ENCODE measurements at regions not wholly inside any gene's neighbourhood (a gene's known extent, or its start where the extent isn't known, plus 50 kb on each side); places are given as distances from the start of the nearest gene placed in this dataset.

DNA sequence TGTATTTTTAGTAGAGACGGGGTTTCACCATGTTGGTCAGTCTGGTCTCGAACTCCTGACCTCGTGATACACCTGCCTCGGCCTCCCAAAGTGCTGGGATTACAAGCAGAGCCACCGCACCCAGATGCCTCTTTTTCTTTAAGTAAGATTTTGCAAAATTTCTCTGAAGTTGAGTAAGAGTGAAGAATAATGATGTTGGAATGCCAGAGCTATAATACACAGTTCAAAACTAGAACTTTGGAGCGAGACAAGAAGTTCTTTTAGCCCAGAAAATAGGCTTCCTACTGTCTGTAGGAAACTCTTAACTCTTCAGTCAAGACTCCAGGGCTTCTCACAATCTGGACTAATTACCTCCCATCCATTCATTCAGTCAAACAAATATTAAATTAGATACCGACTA lies 51.4 kb downstream of the MARCHF4 start:
- DNase-seq: no peak

DNA sequence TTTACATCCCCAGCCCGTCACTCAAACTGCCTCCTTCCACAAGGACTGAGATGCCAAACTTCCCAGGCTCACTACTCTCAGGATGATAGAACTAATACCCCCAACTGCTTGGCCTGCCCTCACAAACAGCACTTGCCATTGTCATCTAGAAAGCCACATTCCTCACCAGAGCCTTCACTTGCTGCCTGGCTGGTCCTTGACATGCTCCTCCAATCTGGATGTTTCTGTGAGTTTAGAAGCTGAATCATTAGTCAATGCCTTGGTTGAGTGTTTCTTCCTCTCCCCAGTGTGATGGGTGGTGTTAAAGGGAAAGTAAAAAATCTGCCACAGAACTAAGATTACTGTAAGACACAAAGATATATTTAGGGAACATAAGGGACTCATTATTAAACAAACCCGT lies 52.5 kb downstream of the MARCHF4 start:
- no peak for DNase-seq

DNA sequence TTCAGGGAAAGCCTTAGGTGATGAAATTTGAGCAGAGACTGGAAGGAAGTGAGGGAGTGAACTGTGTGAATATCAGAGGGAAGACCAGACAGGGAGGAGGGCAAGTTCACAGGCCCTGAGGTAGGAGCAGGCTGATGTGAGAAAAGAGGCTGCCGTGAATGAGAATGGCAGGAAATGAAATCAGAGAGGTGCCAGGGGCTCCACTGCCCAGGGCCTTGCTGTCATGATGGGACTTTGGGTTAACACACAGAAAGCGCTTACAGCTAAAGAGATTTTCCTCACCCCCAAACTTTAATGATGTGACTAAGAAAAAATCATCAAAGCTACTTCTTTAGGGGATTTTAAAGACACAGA lies 53.8 kb downstream of the MARCHF4 start:
- DNase-seq: no peak

DNA sequence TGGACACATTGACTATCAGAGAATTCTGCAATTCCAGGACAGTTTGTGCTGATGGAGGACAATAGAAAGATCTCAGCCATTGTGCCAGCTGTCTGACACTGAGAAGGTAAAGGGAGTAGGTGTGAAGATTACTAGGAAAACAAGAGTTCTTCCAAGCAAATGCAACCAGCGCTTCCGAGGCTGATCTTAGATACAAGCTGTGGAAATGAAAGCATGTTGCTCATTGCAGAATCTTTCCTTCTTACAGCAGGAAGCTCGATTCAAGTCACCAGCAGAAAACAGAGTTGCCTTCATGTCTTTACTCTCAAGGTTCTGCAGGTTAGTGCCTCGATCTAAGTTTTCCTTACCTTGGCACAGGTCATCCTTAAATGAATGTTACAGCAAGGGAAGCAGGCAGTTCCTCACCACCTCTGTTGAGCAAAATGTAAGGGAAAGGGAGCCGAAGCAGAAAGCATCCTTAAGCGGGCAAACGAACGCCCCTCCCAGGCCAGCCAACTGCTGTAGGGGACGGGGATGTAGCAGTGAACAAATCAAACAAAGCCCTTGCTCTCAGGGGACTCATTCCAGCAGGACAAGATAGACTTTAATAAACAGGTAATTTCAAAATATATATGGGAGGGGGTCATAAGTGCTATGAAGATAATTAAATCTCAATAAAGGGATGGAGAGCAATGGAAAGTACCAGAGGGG lies 54.3 kb downstream of the MARCHF4 start:
- DNase-seq: no peak

DNA sequence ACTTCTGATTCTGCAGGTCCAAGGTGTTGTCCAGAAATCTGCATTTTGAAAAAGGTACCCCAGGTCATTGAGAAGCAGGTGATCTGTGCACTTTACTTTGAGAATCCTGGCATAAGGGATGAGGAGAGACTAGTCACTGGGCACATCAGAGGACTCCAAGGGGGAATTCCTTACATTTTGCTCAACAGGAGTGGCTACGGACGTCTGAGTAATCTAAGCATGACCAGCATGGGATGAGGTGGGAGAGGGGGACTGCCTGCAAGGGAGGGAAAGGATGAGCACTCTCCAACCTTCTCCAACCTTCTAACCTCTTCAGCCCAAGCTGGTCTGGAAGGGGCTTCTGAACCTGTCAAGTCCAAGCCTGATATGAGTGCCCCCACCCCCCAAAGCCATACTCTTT lies 55.5 kb downstream of the MARCHF4 start:
- DNase-seq: no peak

DNA sequence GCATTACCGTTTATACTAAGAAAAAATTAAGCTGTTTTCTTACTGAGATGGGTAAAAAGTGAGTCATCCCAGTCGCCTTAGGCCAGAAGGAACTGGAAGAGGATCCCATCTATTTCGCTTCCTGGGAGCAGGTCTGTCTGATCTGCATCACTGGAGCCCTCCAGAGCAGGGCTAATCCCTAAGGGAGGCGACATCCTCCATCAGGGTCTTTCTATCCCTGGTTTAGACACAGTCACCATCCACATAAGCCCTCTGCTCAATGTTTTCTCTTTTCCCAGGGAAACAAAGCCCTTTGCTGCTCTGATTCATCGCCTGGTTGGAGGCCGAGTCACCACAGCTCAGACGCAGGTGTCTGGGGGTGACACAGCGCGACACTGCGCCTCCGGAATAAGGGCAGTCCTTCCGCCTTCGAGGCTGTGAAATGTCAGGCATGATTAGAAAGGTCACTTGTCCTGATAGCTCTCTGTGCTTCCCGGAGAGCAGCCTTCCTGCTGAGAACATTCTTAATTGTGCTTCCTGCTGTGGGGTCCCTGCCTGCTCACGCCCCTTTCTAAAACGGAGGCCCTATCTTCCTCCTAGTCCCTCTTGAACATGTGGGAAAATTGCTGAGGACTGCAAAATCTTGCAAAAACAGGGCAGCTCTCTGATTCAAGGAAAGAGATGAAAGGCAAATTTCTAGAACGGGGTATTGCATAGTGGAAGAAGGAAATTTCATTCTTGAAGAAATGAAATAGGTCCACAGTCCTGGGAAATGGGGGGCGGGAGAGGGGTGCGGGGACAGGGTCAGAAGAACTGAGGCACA lies 56.3 kb downstream of the MARCHF4 start:
- no peak for DNase-seq

DNA sequence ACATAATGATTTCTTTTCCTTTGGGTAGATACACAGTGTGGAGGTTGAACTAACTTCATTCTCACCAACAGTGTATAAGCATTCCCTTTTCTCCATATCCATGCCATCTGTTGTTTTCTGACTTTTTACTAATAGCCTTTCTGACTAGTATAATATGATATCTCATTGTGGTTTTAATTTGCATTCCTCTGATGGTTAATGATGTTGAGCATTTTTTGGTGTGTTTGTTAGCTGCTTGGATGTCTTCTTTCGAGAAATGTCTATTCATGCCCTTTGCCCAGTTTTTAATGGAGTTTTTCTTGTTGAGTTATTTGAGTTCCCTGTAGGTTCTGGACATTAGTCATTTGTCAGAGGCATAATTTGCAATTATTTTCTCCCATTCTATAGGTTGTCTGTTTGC lies 59.8 kb downstream of the MARCHF4 start:
- DNase-seq: no peak

DNA sequence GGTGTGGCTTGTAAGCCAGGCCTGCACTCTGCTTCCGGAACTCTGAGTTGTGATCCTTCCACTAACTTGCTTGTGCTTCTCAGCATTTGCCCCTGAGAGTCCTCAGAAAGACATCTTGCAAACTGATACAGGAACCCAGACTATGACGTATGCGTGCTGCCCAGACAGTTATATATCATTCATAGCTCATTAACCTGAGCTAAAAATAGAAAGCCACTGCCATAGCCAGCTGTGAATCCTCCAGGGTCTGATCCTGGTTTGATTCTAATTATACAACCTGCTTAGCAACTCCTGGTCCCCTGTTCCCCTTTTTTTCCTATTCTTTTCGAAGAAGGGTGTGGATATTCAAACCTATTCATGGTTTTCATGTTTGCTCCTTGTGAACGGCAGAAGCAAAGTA lies 63.7 kb downstream of the MARCHF4 start:
- peak; percentile 83 for DNase-seq

DNA sequence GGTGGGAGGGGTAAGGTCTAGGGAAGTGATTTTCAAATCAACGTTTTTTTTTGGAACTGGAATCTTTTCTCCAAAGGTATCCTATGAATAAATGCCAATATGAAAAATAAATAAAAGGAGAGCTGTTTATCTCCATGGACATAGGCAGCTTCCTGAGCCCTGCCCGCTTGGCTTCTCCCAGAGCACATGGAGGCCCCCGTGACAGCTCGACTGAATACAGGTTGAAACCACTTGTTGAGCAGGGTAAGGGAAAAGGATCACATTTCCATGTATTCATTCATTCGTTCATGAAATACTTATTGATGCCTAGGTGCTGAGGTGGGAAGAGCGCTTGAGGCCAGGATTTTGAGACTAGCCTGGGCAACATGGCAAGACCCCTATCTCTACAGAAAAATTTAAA lies 64.8 kb downstream of the MARCHF4 start:
- no peak for DNase-seq

DNA sequence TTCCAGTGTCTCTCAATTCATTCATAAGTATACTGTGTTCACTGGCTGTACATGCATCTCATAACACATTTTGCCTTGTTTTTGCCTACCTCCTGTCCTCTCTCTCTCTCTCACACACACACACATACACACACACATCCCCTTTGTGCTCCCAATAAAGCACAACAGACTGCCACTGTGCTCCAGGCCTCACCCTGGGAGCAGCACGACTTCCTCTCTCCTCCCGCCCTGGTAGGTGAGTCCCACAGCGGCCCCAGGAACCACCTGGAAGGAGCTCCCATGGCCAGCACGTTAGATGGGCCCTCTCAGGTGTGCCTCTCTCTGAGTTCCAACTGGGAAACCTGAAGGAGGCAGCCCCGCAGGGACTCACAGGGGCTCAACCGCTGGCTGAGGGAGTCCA lies 65.4 kb downstream of the MARCHF4 start:
- no peak for DNase-seq

DNA sequence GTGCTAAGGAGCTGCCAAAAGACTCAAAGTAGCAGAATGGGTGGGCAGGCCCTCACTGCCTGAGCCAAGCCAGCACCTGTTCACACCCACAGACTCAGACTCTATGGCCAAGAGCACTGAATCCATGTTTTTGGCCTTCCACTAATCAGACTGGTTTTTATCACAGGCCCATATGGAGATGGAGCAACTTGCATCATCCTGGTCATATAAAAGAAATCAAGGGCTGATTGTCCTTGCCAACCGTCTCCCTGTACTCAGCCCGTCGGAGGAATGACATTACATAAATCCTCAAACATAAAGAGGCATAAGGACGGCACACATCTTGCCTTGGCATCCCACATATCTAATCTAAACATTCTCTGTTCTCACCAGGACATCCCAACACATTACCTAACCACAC lies 66.7 kb downstream of the MARCHF4 start:
- DNase-seq: no peak

DNA sequence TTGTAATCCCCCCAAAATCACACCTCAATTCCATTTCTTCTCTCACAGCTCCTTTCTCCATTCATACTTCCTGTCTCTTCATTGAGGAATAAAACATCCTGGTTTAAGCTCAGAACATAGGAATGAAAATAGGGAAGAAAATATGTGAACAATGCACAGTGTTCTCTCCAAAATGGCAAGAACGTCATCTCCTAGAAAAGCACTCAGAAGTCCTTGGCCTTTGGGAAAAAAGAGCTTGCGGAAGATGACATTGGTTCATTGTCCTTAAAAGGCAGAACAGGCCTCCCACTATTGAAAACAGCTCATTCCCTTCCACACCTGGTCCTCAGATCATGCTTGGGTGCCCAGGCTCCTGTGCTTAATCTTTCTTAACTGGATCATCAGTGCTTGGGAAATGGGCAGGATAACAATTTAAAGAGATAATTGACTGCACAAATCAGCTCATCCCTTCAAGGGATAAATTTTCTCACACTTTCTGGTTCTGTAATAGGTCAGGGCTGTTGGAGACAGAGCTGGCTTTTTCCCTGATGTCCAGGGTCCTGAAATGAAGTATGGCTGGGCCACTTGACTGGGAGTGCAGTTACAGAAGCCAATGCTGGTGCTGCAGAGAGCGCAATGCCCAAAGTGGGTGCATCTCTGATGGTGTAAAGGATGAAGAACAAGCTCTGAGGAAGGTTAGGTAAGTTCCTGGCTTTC lies 69.2 kb downstream of the MARCHF4 start:
- DNase-seq: no peak

DNA sequence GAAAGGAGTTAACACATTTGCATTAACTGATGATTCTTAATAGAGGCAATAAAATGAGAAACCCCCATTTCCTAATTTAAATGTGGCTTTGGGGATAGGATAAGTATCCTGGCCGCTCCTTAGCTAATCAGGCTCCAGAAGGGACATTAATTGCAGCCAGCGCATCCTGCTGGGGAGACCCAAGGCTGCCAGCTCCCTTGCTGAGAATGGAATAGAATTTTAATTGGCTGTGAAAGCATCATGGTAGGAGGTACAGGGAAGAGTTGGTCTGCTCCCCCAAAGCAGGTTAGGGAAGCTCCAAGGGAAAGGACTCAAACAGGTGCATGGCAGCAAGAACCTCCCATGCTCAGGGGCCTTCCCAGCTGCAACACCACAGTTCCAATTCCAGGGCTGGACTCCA lies 71.4 kb downstream of the MARCHF4 start:
- DNase-seq: no peak

DNA sequence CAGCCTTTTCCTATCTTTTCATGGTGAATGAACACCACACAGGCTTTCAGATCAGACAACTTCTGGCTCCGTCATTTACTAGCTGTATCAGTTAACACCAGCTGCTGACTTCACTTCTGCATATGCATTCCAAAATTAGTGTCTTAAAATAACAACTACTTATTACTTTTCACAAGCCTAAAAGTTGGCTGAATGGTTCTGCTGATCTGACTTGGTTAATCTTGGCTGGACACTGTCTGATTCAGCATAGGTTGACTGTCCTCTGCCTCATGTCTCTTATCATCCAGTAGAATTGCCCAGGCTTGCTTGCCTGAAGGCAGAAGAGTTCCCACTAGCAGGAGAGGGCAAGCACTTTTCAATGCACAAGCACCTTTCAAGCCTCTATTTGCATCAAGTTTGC lies 72.7 kb downstream of the MARCHF4 start:
- no peak for DNase-seq

DNA sequence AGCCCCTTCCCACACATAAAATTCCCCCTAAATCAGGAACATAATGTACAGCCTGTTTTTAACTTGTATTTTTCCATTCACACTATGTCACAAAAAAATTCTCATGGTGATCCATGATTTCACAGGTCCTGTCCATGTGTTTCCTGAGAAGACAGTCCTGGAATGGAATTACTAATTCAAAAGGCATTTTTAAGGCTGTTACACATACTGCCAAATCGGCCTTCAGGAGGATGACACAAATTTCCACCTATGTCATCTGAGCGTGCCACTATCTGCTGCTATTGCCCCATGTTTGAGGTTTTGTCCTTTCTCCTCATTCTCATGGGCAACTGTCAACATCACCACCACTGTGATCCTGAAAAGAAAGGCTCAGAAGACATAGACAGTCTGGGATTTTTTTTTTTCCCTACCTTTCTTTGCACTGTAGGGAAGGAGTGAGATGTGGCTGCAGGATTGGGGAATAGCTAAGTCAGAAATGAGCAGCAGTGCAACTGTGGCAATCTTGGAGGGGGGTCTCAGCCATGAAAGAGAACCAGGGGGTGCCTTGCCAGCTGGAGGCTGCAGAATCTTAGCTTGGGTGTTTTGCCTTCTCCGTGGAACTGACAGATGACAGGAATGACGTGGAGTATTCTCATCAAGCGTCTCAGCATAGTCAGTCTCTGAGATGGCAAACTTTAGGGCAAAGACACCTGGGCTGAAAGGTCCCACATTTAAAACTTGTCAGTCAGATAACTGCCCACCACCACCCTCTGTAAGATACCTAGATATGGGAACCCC lies 73.4 kb downstream of the MARCHF4 start:
- DNase-seq: no peak

DNA sequence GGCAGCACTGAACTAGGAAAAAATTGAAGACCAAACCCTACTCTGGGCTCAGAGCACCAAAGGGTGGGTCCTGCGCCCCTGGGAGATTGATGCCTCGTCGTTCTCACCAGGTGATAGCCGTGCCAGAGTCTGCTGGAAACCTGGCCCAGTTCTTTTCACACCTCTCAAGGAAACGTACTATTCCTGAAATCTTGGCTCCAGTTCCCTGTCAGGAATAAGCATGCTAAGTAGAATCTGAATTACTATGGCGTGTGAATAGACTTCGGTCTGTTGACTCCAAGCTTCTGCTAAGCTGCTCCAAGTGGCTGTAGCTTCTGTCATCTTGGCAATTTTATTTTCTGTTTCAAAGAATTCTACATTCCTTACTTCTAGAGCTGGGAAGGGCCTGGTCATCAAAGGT lies 75.4 kb downstream of the MARCHF4 start:
- no peak for DNase-seq

DNA sequence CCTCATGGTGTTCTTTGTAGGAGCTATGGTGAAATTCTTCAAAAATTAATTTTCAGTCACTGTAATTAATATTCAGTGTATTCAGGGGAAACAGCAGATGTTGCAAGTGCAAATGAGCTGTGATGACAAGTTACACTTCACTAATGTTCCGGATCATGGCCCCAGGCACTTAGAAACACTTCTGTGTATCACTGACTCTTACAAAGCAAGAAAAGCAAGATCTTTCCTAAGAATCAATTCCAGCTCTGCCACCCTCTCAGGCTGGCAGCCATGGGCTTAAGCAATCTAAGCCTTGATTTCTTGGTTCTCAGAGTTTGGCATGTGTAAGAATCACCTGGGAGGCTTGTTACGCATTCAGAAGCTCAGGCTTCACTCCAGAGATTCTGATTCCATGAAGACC lies 78.0 kb downstream of the MARCHF4 start:
- DNase-seq: no peak

DNA sequence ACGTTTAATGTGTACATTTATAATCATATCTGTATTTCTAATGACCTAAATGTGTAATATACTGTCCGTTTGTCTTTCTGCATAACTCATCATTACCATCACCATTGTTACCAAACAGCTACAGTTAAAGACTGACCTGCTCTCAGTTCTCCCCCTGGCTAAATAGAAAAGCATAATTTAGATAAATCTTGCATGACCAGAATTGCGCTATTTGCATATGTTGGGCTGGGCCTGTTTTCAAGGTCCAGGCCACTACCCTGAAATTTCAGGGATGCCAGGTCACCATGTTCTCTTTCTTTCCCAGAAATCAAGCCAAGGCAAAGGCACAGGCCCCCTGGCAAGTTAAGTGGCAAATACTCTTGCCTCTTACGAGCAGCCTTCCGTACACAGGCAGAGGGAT lies 78.4 kb downstream of the MARCHF4 start:
- no peak for DNase-seq

DNA sequence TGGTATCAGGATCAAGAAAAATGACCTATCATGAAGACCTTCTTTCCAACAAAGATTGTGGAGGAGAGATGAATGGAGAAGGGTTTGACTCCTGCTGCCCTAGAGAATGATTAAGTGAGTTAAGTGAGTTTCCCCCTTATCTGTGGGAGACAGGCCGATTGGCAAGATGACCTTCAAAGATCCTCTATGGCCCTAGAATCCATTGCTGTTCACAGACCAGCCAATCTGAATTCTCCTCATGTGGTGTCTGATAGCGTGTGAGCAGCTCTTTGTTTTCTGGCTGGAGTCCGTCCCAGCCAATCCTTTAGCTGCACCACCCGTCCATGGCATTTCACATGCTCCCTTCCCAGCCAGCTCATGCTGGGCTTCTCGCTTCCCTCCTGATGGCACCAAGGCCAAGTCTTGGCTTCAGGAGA lies 79.4 kb downstream of the MARCHF4 start:
- no peak for DNase-seq

DNA sequence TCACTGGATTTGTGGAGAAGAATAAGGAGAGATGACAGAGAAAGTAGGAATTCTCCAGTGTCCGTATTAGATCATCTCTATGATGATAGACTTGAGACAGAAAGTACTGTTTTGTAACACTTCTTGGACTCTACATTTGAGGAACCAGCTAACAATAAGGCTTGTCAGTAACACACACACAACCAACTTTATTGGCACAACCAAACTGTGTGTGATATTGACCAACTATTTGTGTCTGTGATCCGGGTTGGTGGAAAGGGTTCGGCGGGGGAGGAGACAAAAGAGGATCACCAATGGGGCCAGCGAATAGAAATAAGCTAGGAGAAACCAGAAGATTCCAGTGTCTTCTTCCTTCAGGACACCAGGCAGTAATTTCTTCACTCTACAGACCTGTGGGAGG lies 79.8 kb downstream of the MARCHF4 start:
- DNase-seq: no peak

DNA sequence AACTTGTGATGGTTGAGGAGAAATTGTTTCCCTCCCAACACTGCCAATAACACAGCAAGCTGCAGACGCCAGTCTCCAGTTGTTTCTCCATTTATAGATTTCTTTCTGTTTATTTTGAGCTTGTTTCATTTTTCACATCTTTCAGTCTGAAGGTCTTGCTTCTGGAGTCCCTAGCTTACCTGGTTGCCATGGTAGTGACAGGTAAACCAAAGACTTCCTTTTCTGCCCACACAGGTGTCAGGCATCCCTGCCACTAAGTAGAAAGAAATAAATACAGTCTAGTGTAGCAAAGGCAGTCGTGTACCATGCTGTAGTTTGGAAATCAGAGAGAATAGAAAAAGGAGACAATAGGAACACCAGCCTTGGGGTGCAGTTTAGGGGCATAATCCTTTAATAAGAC lies 82.8 kb downstream of the MARCHF4 start:
- DNase-seq: no peak

DNA sequence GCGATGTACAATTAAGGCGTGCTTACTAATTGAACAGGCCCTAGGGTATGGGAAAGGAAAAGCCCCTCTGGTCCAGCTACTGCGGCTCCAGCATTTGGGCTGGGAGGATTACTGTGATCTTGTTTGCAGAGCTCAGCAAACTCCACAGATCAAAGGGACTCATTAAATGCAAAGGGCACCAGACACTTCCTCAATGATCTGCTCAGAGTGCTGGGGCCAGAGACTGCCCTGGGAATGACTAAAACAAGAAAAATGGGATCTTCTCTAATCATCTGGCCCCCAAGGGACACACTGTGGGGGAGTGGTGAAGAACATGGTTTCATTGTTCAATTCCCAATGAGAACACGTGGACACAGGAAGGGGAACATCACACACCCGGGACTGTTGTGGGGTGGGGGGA lies 85.0 kb downstream of the MARCHF4 start:
- DNase-seq: no peak

All from left kidney (tissue), 1 donor.